GM10266 (cell line): ENCODE measurements at regions not wholly inside any gene's neighbourhood (a gene's known extent, or its start where the extent isn't known, plus 50 kb on each side); places are given as distances from the start of the nearest gene placed in this dataset.

Experiments used
- DNase-seq: peaks from one replicate; pipeline ENCODE4 v3.0.0; 2012; ENCODE audit errors: extremely low spot score
- CTCF ChIP-seq: IDR thresholded peaks from 2 replicates; pipeline ENCODE4 v1.5.1; 2012; ENCODE audit warnings: mild to moderate bottlenecking, low read depth; ENCODE audit not compliant: control insufficient read depth, insufficient read depth; ENCODE audit errors: missing control alignments

DNA sequence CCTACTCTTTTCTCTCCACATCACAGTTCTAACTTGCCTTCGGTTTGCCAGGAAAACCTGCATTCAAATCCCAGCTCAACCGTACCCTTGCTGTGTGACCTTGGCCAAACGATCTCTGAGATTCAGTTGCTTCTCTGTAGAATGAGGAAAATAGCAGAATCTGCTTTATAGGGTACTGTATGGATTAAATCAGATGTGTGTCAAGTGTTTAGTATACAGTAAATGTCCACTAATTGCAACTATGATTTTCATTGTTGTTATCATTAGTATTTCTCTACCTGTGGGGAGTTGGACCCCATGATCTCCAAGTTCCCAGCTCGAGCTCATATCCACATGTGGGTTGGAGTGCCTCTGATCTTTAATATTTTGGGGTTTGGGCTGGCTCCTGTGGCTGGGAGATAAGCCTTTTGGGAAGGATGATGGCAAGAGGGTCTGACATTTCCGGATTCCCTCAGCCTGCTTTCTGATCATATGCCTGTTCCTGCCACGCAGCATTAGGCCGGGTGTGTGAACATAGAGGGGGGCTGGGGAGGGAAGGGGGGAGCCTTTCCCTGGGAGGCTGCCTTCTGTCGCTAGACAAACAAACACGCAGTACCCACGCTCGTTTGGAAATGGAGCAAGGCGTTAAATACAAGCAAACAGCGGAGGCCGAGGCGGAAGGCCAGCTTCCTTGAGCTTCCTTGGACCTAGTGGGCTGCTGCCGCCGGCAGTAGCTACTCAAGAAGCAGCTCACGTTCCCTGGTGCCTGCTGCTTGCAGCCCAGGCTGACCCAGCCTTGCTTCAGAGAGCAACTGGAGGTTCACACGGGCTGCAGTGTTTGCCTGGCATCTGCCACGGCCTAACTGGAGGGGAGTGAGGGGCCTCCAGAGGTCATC, 213.5 kb upstream of the LHX5 start:
- no peak for DNase-seq
- TF ChIP-seq CTCF = no peak

DNA sequence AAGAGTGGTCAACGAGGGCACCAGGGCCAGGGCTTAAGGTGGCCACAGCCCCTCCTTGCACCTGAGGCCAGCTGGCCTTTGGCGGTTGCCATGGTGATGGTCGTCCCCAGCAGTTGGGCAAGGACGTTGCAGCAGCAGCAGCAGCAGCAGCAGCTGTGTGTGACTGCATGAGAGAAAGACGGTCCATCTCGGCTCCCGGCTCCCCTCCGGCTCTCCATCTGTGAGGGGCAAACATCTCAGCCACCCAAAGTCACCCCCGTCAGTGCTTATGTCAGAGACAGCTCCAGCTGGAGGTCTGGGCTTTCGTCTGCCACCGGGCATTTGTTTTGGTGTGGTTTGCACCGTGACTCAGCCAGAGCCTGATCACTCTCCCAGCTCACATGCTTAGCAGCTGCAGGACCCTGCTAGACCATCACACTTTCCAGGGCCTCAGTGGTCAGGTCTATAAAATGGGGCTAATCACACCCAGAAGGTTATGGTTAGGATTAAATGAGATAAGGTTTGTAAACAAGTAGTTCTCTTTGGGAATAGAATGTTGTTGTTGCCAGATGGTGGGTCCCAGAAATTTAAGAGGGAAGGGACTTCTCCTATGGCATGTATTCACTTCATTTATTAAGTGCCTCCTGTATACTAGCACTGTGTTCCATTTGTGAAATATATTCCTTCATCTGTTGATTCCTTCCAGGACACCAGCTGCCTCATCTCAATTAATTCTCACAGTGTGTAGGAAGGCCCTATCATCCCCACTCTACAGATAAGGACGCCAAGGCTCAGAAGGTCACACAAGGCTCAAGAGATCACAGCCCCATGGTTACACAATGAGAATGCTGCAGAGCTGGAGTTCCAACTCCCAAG, 212.6 kb upstream of the LHX5 start:
- DNase-seq = no peak
- no peak for TF ChIP-seq CTCF

GRCh38 chr12:113683574-113683973, 211.9 kb upstream of the LHX5 start:
- no peak for DNase-seq
- no peak for TF ChIP-seq CTCF

DNA sequence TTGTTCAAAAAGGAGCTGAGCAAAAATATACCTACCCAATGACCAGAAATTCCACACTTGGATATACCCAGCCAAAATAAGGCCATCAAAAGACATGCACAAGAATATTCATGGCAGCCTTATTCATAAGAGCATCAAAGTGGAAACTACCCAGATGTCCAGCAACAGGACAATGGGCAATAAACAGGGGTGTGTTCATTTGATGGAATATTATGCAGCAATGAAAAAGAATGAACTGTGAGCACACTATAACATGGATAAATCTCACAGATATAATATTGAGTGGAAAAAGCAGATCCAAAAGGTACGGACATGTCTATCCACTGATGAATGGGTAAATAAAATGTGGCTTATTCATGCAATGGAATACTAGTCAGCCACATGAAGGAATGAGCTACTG, 209.2 kb upstream of the LHX5 start:
- no peak for TF ChIP-seq CTCF
- DNase-seq = no peak

- DNase-seq = no peak
- TF ChIP-seq CTCF = no peak
Measured at GRCh38 chr12:113678223-113679119, 206.8 kb upstream of the LHX5 start.

DNA sequence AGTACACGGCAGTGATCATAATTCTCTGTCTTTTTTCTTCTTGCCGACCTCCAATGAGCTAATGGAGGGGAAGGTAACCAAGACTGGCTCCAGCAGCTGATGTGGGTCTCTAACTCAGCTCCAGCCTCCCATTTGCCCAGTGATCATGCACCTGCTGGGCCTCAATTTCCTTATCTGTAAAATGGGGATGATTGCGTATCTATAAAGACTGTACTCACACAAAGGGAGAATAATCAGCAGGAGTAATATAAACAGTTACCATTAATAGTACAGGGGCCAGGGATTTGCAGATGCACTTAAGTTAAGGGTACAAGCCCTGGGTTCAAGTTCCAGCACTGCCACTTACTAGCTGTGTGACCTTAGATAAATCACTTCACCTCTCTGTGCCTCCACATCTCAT, 204.9 kb upstream of the LHX5 start:
- no peak for DNase-seq
- no peak for TF ChIP-seq CTCF
